Activated CD4-positive, CD25-positive, alpha-beta regulatory T cell treated with anti-CD3 and anti-CD28 coated beads, Interleukin-2, amount 50 U/mL, for 24 hours (primary cell): ENCODE measurements at regions not wholly inside any gene's neighbourhood (a gene's known extent, or its start where the extent isn't known, plus 50 kb on each side); places are given as distances from the start of the nearest gene placed in this dataset.
"Not testable (repeated sequence)": the region's sequence is repeated elsewhere in the genome, so short reads cannot be mapped to it uniquely, and the experiment has no call there.

Experiments
- ATAC-seq, 2 donors: fragments of 150-1000 bp; cut with Tn5 transposase; one replicate each; pipeline ENCODE4 v1.10.0; 2021; ENCODE audit warnings: mild to moderate bottlenecking in 1 of 2, moderate library complexity in 1 of 2

- ATAC-seq, result peak; percentile 68 to 81
These were observed 98.1 kb upstream of the GRIP1 start for GRCh38 chr12:66776974-66777373.

GRCh38 chr12:66779466-66779865 lies 100.6 kb upstream of the GRIP1 start:
- no peak for ATAC-seq

GRCh38 chr12:66786531-66787308 lies 107.8 kb upstream of the GRIP1 start:
- ATAC-seq, result no peak

GRCh38 chr12:66799551-66799950 lies 120.7 kb upstream of the GRIP1 start:
- no peak for ATAC-seq

- ATAC-seq, result no peak
These were observed 121.2 kb upstream of the GRIP1 start for GRCh38 chr12:66800046-66800445.

- ATAC-seq, result no peak
These were observed 125.1 kb upstream of the GRIP1 start for GRCh38 chr12:66803930-66804329.

GRCh38 chr12:66804563-66804974 lies 125.7 kb upstream of the GRIP1 start:
- no peak for ATAC-seq

- no peak for ATAC-seq
These were observed 129.7 kb upstream of the GRIP1 start for GRCh38 chr12:66808606-66809005.

- no peak for ATAC-seq
These were observed 134.4 kb upstream of the GRIP1 start for GRCh38 chr12:66813137-66813892.

- no peak for ATAC-seq
These were observed 140.7 kb upstream of the GRIP1 start for GRCh38 chr12:66819587-66819986.

GRCh38 chr12:66822961-66823360 lies 144.1 kb upstream of the GRIP1 start:
- no peak for ATAC-seq

GRCh38 chr12:66823857-66824570 lies 145.1 kb upstream of the GRIP1 start:
- no peak for ATAC-seq

- not testable (repeated sequence) for ATAC-seq
These were observed 147.0 kb upstream of the GRIP1 start for GRCh38 chr12:66825921-66826320.

- peak; percentile 51 to 56 for ATAC-seq
These were observed 150.9 kb upstream of the GRIP1 start for GRCh38 chr12:66829660-66830325.

GRCh38 chr12:66831495-66831894 lies 152.6 kb upstream of the GRIP1 start:
- no peak for ATAC-seq

GRCh38 chr12:66832997-66833396 lies 154.1 kb upstream of the GRIP1 start:
- no peak for ATAC-seq

GRCh38 chr12:66836623-66837310 lies 157.9 kb upstream of the GRIP1 start:
- ATAC-seq, result no peak

- ATAC-seq, result no peak
These were observed 158.4 kb upstream of the GRIP1 start for GRCh38 chr12:66837311-66837627.

GRCh38 chr12:66838366-66838765 lies 159.5 kb upstream of the GRIP1 start:
- no peak for ATAC-seq

- ATAC-seq, result no peak
These were observed 170.1 kb upstream of the GRIP1 start for GRCh38 chr12:66848967-66849366.

GRCh38 chr12:66851134-66851533 lies 172.3 kb upstream of the GRIP1 start:
- ATAC-seq, result no peak

GRCh38 chr12:66852091-66852490 lies 173.2 kb upstream of the GRIP1 start:
- ATAC-seq, result no peak

- ATAC-seq, result no peak
These were observed 173.9 kb upstream of the GRIP1 start for GRCh38 chr12:66852765-66853164.
